Hepatocyte (in vitro differentiated cells): ENCODE measurements at regions not wholly inside any gene's neighbourhood (a gene's known extent, or its start where the extent isn't known, plus 50 kb on each side); places are given as distances from the start of the nearest gene placed in this dataset.

Experiments
- DNase-seq: peaks from one replicate; pipeline ENCODE4 v3.0.0-alpha.2; 2016; ENCODE audit warnings: low spot score
- H2AFZ ChIP-seq: fragments of 200-600 bp; sonication (generic); 2 replicates; pipeline ENCODE4 v1.6.0; 2016; ENCODE audit warnings: antibody characterized with exemption, mild to moderate bottlenecking
- H3K27ac ChIP-seq: fragments of 200-600 bp; sonication (generic); 2 replicates; pipeline ENCODE4 v1.5.1; 2016; ENCODE audit warnings: mild to moderate bottlenecking
- H3K27me3 ChIP-seq: fragments of 200-600 bp; sonication (generic); 2 replicates; pipeline ENCODE4 v1.6.1; 2016
- H3K36me3 ChIP-seq: fragments of 200-600 bp; sonication (generic); replicated peaks from 2 replicates; pipeline ENCODE4 v1.5.1; 2016; ENCODE audit warnings: low read depth; ENCODE audit not compliant: insufficient read depth
- H3K4me1 ChIP-seq: fragments of 200-600 bp; sonication (generic); 2 replicates; pipeline ENCODE4 v1.5.1; 2016; ENCODE audit warnings: mild to moderate bottlenecking, moderate library complexity; ENCODE audit not compliant: insufficient read depth
- H3K4me2 ChIP-seq: fragments of 200-600 bp; sonication (generic); 2 replicates; pipeline ENCODE4 v1.6.0; 2016
- H3K4me3 ChIP-seq: fragments of 200-600 bp; sonication (generic); 2 replicates; pipeline ENCODE4 v1.5.1; 2016; ENCODE audit warnings: mild to moderate bottlenecking
- H3K79me2 ChIP-seq: fragments of 200-600 bp; sonication (generic); 2 replicates; pipeline ENCODE4 v1.6.0; 2017; ENCODE audit warnings: mild to moderate bottlenecking
- H3K9me2 ChIP-seq: fragments of 200-600 bp; sonication (generic); replicated peaks from 2 replicates; pipeline ENCODE4 v1.6.0; 2017; ENCODE audit warnings: mild to moderate bottlenecking; ENCODE audit not compliant: insufficient read depth
- H3K9me3 ChIP-seq: fragments of 200-600 bp; sonication (generic); 2 replicates; pipeline ENCODE4 v1.5.1; 2016; ENCODE audit warnings: low read depth, mild to moderate bottlenecking
- H4K20me1 ChIP-seq: fragments of 200-600 bp; sonication (generic); 2 replicates; pipeline ENCODE4 v1.6.0; 2016; ENCODE audit warnings: mild to moderate bottlenecking; ENCODE audit not compliant: insufficient read depth, poor library complexity, severe bottlenecking
- CTCF ChIP-seq: fragments of 200-600 bp; sonication (generic); IDR thresholded peaks from 2 replicates; pipeline ENCODE4 v1.5.1; 2016; ENCODE audit warnings: antibody characterized with exemption, mild to moderate bottlenecking; ENCODE audit not compliant: poor library complexity
- EZH2 ChIP-seq: fragments of 200-600 bp; sonication (generic); IDR thresholded peaks from 2 replicates; pipeline ENCODE4 v1.6.1; 2016; ENCODE audit warnings: antibody characterized with exemption, mild to moderate bottlenecking, borderline replicate concordance
- EZH2phosphoT487 ChIP-seq: fragments of 200-600 bp; sonication (generic); IDR thresholded peaks from one replicate; pipeline ENCODE4 v1.6.1; 2018; ENCODE audit warnings: antibody characterized with exemption, mild to moderate bottlenecking, low read depth, moderate library complexity; ENCODE audit not compliant: unreplicated experiment, severe bottlenecking
- WGBS: methylation state at CpG from one replicate; pipeline ENCODE4 v1.1.6; 2016; ENCODE audit warnings: low lambda C conversion rate; ENCODE audit errors: missing lambda C conversion rate; 5-methylcytosine and 5-hydroxymethylcytosine counted together

GRCh38 chr4:137678796-137679195 is 146.5 kb upstream of the PCDH18 start:
- H3K9me2 ChIP-seq = no peaks in the 10 kb centered on the region
- no peaks in the 10 kb centered on the region for H4K20me1 ChIP-seq
- H2AFZ ChIP-seq = no peak overlapping the region
- H3K36me3 ChIP-seq = no peaks in the 10 kb centered on the region
- no peaks in the 10 kb centered on the region for H3K4me1 ChIP-seq
- no peaks in the 10 kb centered on the region for H3K9me3 ChIP-seq
- no peaks in the 10 kb centered on the region for H3K27me3 ChIP-seq
- WGBS = 76% methylated on average over 1 of the region's 1 CpG
- no peak overlapping the region for H3K27ac ChIP-seq
- H3K79me2 ChIP-seq = no peaks in the 10 kb centered on the region
- no peak overlapping the region for H3K4me2 ChIP-seq
- no peak for DNase-seq
- H3K4me3 ChIP-seq = no peak overlapping the region
- TF ChIP-seq EZH2 (no peak), CTCF (no peak), EZH2phosphoT487 (no peak)

GRCh38 chr4:137677863-137678262 is 145.6 kb upstream of the PCDH18 start:
- no peak for TF ChIP-seq EZH2phosphoT487

GRCh38 chr4:137676357-137676998 is 144.2 kb upstream of the PCDH18 start:
- H3K36me3 ChIP-seq = no peaks in the 10 kb centered on the region
- no peak overlapping the region for H3K4me2 ChIP-seq
- no peaks in the 10 kb centered on the region for H3K9me3 ChIP-seq
- no peaks in the 10 kb centered on the region for H3K79me2 ChIP-seq
- no peaks in the 10 kb centered on the region for H3K9me2 ChIP-seq
- no peak overlapping the region for H2AFZ ChIP-seq
- 81% methylated on average over 1 of the region's 1 CpG for WGBS
- no peak overlapping the region for H3K27ac ChIP-seq
- H4K20me1 ChIP-seq = no peaks in the 10 kb centered on the region
- H3K27me3 ChIP-seq = no peaks in the 10 kb centered on the region
- no peak for TF ChIP-seq EZH2
- TF ChIP-seq CTCF = no peak
- no peak for TF ChIP-seq EZH2phosphoT487
- no peaks in the 10 kb centered on the region for H3K4me1 ChIP-seq
- no peak for DNase-seq
- no peak overlapping the region for H3K4me3 ChIP-seq

More at GRCh38 chr4:137677863-137678262, 145.6 kb upstream of the PCDH18 start:
- H3K4me3 ChIP-seq = no peak overlapping the region
- no peak overlapping the region for H3K27ac ChIP-seq
- no peak overlapping the region for H2AFZ ChIP-seq
- no peaks in the 10 kb centered on the region for H3K9me2 ChIP-seq
- no peaks in the 10 kb centered on the region for H3K4me1 ChIP-seq
- no peaks in the 10 kb centered on the region for H3K36me3 ChIP-seq
- no peak overlapping the region for H3K4me2 ChIP-seq
- DNase-seq = no peak
- no peaks in the 10 kb centered on the region for H3K27me3 ChIP-seq
- H3K9me3 ChIP-seq = no peaks in the 10 kb centered on the region
- H4K20me1 ChIP-seq = no peaks in the 10 kb centered on the region
- no peaks in the 10 kb centered on the region for H3K79me2 ChIP-seq

- no peak overlapping the region for H3K27ac ChIP-seq
- no peak overlapping the region for H3K4me3 ChIP-seq
- DNase-seq = no peak
- 94% methylated on average over 2 of the region's 2 CpGs for WGBS
- H3K79me2 ChIP-seq = no peaks in the 10 kb centered on the region
- no peaks in the 10 kb centered on the region for H4K20me1 ChIP-seq
- no peak overlapping the region for H3K4me2 ChIP-seq
- no peaks in the 10 kb centered on the region for H3K36me3 ChIP-seq
- H3K4me1 ChIP-seq = peaks cover 3% of the 10 kb centered on the region
- H3K9me3 ChIP-seq = no peaks in the 10 kb centered on the region
- H3K9me2 ChIP-seq = no peaks in the 10 kb centered on the region
- no peak overlapping the region for H2AFZ ChIP-seq
- H3K27me3 ChIP-seq = no peaks in the 10 kb centered on the region
- no peak for TF ChIP-seq EZH2
Observed at GRCh38 chr4:137674066-137674465, 141.8 kb upstream of the PCDH18 start.
